RWPE2 (cell line): ENCODE measurements at regions not wholly inside any gene's neighbourhood (a gene's known extent, or its start where the extent isn't known, plus 50 kb on each side); places are given as distances from the start of the nearest gene placed in this dataset.

Experiments used
- ATAC-seq: fragments of 200-7000 bp; cut with Tn5 transposase; 3 replicates; pipeline ENCODE4 v1.9.1; 2021; ENCODE audit warnings: low read depth
- DNase-seq: peaks from one replicate; pipeline ENCODE4 v3.0.0-alpha.2; 2020; ENCODE audit warnings: low spot score
- H3K27ac ChIP-seq: fragments of 450-650 bp; 2 replicates; pipeline ENCODE4 v1.5.1; 2017; ENCODE audit warnings: mild to moderate bottlenecking; ENCODE audit not compliant: poor library complexity, severe bottlenecking
- H3K27me3 ChIP-seq: fragments of 250-450 bp; sonication (Bioruptor Pico); 2 replicates; pipeline ENCODE4 v1.5.1; 2021; ENCODE audit warnings: mild to moderate bottlenecking, moderate library complexity; ENCODE audit not compliant: insufficient read depth, poor library complexity, severe bottlenecking
- H3K36me3 ChIP-seq: fragments of 250-450 bp; sonication (Bioruptor Pico); 2 replicates; pipeline ENCODE4 v1.5.1; 2020; ENCODE audit warnings: low read depth, mild to moderate bottlenecking, moderate library complexity
- H3K4me1 ChIP-seq: fragments of 250-450 bp; sonication (Bioruptor Pico); 2 replicates; pipeline ENCODE4 v1.5.1; 2021; ENCODE audit warnings: mild to moderate bottlenecking, moderate library complexity; ENCODE audit not compliant: insufficient read depth, poor library complexity, severe bottlenecking
- H3K4me3 ChIP-seq: fragments of 250-450 bp; sonication (Bioruptor Pico); 2 replicates; pipeline ENCODE4 v1.5.1; 2021; ENCODE audit warnings: mild to moderate bottlenecking, moderate library complexity; ENCODE audit not compliant: severe bottlenecking
- H3K9me3 ChIP-seq: fragments of 250-450 bp; sonication (Bioruptor Pico); 2 replicates; pipeline ENCODE4 v1.5.1; 2021; ENCODE audit warnings: mild to moderate bottlenecking, moderate library complexity; ENCODE audit not compliant: severe bottlenecking
- TF ChIP-seq, protein P1 (sequence below): fragments of 450-650 bp; IDR thresholded peaks from one replicate; pipeline ENCODE4 v1.5.1; 2017; ENCODE audit warnings: mild to moderate bottlenecking, moderate library complexity; ENCODE audit not compliant: poor library complexity, severe bottlenecking

DNA sequence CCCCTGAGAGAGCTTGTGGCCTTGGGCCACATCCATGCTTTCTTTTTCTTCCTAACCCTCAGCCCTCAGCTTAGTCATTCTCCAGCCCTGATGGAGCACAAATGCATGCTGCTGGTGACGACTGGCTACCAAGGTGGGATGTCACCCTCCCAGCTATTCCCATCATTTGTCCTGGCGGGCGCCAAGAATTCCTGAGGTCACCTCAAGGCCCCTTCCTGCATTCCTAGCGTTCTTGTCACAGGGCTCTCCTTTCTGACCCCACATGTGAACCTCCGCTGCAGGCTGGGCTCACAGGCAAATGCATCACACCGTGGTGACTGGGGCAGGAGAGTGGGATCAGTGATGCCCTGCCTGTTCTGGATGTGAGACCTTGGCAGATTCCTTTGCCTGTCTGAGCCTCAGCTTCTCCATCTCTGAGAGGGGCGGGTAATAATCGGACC lies 53.4 kb upstream of the IFFO2 start:
- peak; percentile 83 for DNase-seq
- H3K9me3 ChIP-seq = no peaks in the 10 kb centered on the region
- H3K4me1 ChIP-seq = peaks cover 23% of the 10 kb centered on the region
- no peaks in the 10 kb centered on the region for H3K27me3 ChIP-seq
- peak overlapping the region; percentile 95 for H3K27ac ChIP-seq
- H3K4me3 ChIP-seq = no peak overlapping the region
- TF ChIP-seq, protein P1, sequence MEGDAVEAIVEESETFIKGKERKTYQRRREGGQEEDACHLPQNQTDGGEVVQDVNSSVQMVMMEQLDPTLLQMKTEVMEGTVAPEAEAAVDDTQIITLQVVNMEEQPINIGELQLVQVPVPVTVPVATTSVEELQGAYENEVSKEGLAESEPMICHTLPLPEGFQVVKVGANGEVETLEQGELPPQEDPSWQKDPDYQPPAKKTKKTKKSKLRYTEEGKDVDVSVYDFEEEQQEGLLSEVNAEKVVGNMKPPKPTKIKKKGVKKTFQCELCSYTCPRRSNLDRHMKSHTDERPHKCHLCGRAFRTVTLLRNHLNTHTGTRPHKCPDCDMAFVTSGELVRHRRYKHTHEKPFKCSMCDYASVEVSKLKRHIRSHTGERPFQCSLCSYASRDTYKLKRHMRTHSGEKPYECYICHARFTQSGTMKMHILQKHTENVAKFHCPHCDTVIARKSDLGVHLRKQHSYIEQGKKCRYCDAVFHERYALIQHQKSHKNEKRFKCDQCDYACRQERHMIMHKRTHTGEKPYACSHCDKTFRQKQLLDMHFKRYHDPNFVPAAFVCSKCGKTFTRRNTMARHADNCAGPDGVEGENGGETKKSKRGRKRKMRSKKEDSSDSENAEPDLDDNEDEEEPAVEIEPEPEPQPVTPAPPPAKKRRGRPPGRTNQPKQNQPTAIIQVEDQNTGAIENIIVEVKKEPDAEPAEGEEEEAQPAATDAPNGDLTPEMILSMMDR = no peak
- no peaks in the 10 kb centered on the region for H3K36me3 ChIP-seq
- ATAC-seq = peak; percentile 53

DNA sequence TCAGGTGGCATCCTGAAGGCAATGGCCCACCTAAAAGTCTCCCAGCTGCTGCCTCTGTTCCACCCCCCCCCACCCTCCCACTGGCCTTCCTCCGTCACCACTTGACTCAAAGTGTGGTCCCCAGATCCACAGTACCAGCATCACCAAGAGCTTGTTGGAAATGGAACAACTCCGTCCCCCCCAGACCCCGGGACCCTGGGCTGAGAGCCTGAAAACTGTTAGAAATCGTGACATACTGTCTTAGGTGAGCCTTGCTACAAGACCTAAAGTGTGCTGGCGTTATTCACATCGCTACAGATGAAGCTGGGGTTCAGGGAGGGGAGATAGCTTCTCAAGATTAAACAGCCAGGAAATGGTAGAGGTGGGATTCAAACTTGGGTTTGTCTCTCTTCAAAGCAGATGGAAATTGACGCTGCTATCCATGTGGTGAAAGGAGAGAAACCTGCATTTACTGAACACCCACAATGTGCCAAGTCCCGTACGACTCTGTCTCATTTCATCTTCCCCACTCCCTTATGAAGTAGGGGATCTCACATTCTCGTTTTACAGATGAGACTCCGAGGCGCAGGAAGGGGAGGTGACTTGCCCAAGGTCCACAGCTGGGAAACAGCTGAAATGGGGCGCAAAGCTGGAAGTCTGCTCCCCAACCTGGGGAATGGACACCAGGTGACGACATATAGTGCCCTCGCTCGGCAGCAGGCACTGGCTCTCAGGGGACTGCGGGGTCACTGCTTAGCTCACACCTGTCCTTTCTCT lies 52.8 kb upstream of the IFFO2 start:
- DNase-seq (no peak), ATAC-seq (no peak)
- Histone ChIP-seq H3K4me1 (peaks cover 23% of the 10 kb centered on the region), H3K27ac (peak overlapping the region; percentile 95), H3K36me3 (no peaks in the 10 kb centered on the region), H3K4me3 (no peak overlapping the region), H3K9me3 (no peaks in the 10 kb centered on the region), H3K27me3 (no peaks in the 10 kb centered on the region)
- TF ChIP-seq, protein P1 = no peak

DNA sequence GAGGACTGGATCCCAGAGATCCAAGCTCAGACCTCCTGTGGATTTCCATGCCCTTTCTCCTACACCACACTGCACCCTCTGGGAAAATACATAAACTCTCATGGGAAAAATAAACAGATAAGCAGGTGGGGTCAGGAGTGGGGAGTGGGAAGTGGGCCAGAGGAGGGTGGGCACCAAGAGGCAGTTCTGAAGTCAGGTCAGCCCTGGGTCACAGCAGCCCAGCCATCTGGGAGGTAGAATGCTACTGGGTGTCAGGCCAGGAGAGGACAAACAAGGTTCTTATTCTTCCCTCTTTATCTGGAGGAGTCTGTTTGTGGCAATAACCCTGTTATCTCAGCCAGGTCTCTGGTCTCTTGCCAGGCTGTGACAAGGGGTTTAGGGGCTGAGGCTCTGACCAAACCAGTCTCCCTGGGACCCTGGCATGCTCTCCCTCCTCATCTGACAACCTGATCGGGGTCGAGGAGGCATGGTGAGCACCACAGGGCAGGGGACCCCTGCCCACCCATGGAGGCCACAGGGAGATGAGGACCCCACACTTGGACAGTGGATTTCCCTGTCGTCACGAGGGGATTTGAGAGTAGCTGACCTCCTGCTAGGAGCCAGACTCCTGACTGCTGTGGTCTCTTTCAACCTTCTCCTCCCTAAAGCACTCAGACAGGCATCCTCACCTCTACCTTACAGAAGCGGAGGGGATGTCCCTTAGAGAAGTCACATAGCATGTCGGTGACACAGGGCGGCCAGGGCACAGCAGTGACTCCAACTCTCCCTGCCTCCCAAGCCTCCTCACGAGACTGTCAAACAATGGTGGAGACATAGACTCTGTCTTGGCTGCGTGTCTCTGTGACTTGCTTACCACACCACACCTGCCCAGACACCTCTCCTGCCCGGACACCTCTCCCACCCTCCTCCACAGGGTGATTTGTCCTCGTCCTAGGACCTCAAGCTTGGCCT lies 51.3 kb upstream of the IFFO2 start:
- ATAC-seq (no peak), DNase-seq (no peak)
- Histone ChIP-seq H3K4me3 (no peak overlapping the region), H3K36me3 (no peaks in the 10 kb centered on the region), H3K27ac (no peak overlapping the region), H3K4me1 (peaks cover 23% of the 10 kb centered on the region), H3K9me3 (peaks cover 3% of the 10 kb centered on the region), H3K27me3 (no peaks in the 10 kb centered on the region)
- TF ChIP-seq, protein P1 = no peak

DNA sequence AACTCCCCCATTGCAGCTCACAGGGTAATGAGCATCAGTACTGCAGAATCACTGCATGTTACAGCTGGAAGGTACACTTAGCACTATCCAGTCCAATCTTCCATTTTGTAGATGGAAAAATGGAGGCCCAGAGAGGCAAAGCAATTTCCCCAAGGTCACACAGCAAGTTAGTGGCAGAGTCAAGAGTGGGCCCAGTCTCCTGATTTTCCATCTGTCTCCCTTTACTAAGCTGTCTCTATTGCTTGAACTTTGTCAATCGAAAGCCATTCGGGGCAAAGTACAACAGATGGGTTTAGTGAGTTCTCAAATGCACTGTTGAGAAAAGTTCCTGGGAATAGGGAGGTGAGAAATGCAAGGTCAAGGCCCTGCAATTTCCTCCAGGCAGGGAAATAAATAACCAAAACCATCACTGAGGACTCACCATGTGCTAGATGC lies 50.4 kb upstream of the IFFO2 start:
- TF ChIP-seq, protein P1 = no peak
- ATAC-seq (no peak), DNase-seq (no peak)
- Histone ChIP-seq H3K27me3 (no peaks in the 10 kb centered on the region), H3K27ac (no peak overlapping the region), H3K4me1 (peaks cover 18% of the 10 kb centered on the region), H3K4me3 (no peak overlapping the region), H3K9me3 (peaks cover 4% of the 10 kb centered on the region), H3K36me3 (no peaks in the 10 kb centered on the region)
